Left renal pelvis (tissue), 4 donors: ENCODE measurements at regions not wholly inside any gene's neighbourhood (a gene's known extent, or its start where the extent isn't known, plus 50 kb on each side); places are given as distances from the start of the nearest gene placed in this dataset.
"Not testable (repeated sequence)": the region's sequence is repeated elsewhere in the genome, so short reads cannot be mapped to it uniquely, and the experiment has no call there.

Experiments used
- DNase-seq, 4 donors: peaks; one replicate each; pipeline ENCODE4 v3.0.0-alpha.2; 2013; ENCODE audit warnings: low read depth in 4 of 4, low spot score in 3 of 4

GRCh38 chr1:30579580-30579979 is 143.8 kb downstream of the MATN1 start:
- DNase-seq, result no peak

GRCh38 chr1:30575066-30575465 is 148.3 kb downstream of the MATN1 start:
- no peak for DNase-seq

- DNase-seq, result no peak
These were observed 151.2 kb downstream of the MATN1 start for GRCh38 chr1:30572192-30572591.

GRCh38 chr1:30571380-30571779 is 152.0 kb downstream of the MATN1 start:
- DNase-seq, result no peak

GRCh38 chr1:30569384-30569783 is 154.0 kb downstream of the MATN1 start:
- no peak for DNase-seq

- DNase-seq, result no peak
These were observed 160.8 kb downstream of the MATN1 start for GRCh38 chr1:30562559-30562958.

- no peak for DNase-seq
These were observed 171.8 kb downstream of the MATN1 start for GRCh38 chr1:30551603-30552002.

GRCh38 chr1:30550365-30551220 is 172.8 kb downstream of the MATN1 start:
- DNase-seq, result no peak

GRCh38 chr1:30549872-30550271 is 173.5 kb downstream of the MATN1 start:
- DNase-seq, result not testable (repeated sequence)

GRCh38 chr1:30548294-30548693 is 175.1 kb downstream of the MATN1 start:
- no peak for DNase-seq

GRCh38 chr1:30547326-30547725 is 176.1 kb downstream of the MATN1 start:
- DNase-seq, result not testable (repeated sequence)

GRCh38 chr1:30545365-30545764 is 178.0 kb downstream of the MATN1 start:
- no peak for DNase-seq

GRCh38 chr1:30541721-30542485 is 181.5 kb downstream of the MATN1 start:
- DNase-seq, result no peak

- DNase-seq, result no peak
These were observed 182.7 kb downstream of the MATN1 start for GRCh38 chr1:30540611-30541192.

- DNase-seq, result no peak
These were observed 183.5 kb downstream of the MATN1 start for GRCh38 chr1:30539884-30540283.

GRCh38 chr1:30538993-30539867 is 184.2 kb downstream of the MATN1 start:
- DNase-seq, result no peak

GRCh38 chr1:30538226-30538992 is 185.0 kb downstream of the MATN1 start:
- DNase-seq, result no peak

GRCh38 chr1:30537279-30537678 is 186.1 kb downstream of the MATN1 start:
- no peak for DNase-seq

- DNase-seq, result no peak
These were observed 186.9 kb downstream of the MATN1 start for GRCh38 chr1:30536530-30536929.
